ENCODE measurements at regions not wholly inside any gene's neighbourhood (a gene's known extent, or its start where the extent isn't known, plus 50 kb on each side); places are given as distances from the start of the nearest gene placed in this dataset.
"Not testable (repeated sequence)": the region's sequence is repeated elsewhere in the genome, so short reads cannot be mapped to it uniquely, and the experiment has no call there.

- H3K9me3 ChIP-seq = no peaks in the 10 kb centered on the region
- H3K27ac ChIP-seq = no peak overlapping the region
- DNase-seq (ENCODE audit: low spot score) = no peak
- H3K36me3 ChIP-seq = no peaks in the 10 kb centered on the region
- TF ChIP-seq CTCF (IDR thresholded peaks at IDR 0.05) = no peak
- no peaks in the 10 kb centered on the region for H3K4me1 ChIP-seq
- no peaks in the 10 kb centered on the region for H3K27me3 ChIP-seq
- no peak overlapping the region for H3K4me3 ChIP-seq
Observed at GRCh38 chr16:60949800-60950199, 1086.4 kb downstream of the CDH8 start.

- H3K4me1 ChIP-seq = no peaks in the 10 kb centered on the region
- no peak overlapping the region for H3K27ac ChIP-seq
- H3K4me3 ChIP-seq = no peak overlapping the region
- no peaks in the 10 kb centered on the region for H3K27me3 ChIP-seq
- TF ChIP-seq CTCF (IDR thresholded peaks at IDR 0.05) = no peak
- no peaks in the 10 kb centered on the region for H3K36me3 ChIP-seq
- no peak for DNase-seq (ENCODE audit: low spot score)
- H3K9me3 ChIP-seq = no peaks in the 10 kb centered on the region
Observed at GRCh38 chr16:60945225-60945624, 1091.0 kb downstream of the CDH8 start.

GRCh38 chr16:60936189-60936588 is 1100.0 kb downstream of the CDH8 start:
- not testable (repeated sequence) for H3K27me3 ChIP-seq; H3K4me1 ChIP-seq; H3K27ac ChIP-seq; DNase-seq (ENCODE audit: low spot score); H3K4me3 ChIP-seq; H3K36me3 ChIP-seq; H3K9me3 ChIP-seq

GRCh38 chr16:60932600-60932999 is 1103.6 kb downstream of the CDH8 start:
- no peaks in the 10 kb centered on the region for H3K9me3 ChIP-seq
- H3K4me3 ChIP-seq = no peak overlapping the region
- H3K4me1 ChIP-seq = no peaks in the 10 kb centered on the region
- no peaks in the 10 kb centered on the region for H3K27me3 ChIP-seq
- no peaks in the 10 kb centered on the region for H3K36me3 ChIP-seq
- H3K27ac ChIP-seq = no peak overlapping the region
- no peak for TF ChIP-seq CTCF (IDR thresholded peaks at IDR 0.05)
- no peak for DNase-seq (ENCODE audit: low spot score)

- Histone ChIP-seq H3K9me3 (no peaks in the 10 kb centered on the region), H3K4me1 (no peaks in the 10 kb centered on the region), H3K27me3 (no peaks in the 10 kb centered on the region), H3K4me3 (no peak overlapping the region), H3K27ac (no peak overlapping the region), H3K36me3 (no peaks in the 10 kb centered on the region)
- no peak for TF ChIP-seq CTCF (IDR thresholded peaks at IDR 0.05)
- no peak for DNase-seq (ENCODE audit: low spot score)
Observed at GRCh38 chr16:60930291-60930690, 1105.9 kb downstream of the CDH8 start.

GRCh38 chr16:60922920-60923319 is 1113.3 kb downstream of the CDH8 start:
- Histone ChIP-seq H3K4me3 (no peak overlapping the region), H3K4me1 (no peaks in the 10 kb centered on the region)

More at GRCh38 chr16:60922920-60923319, 1113.3 kb downstream of the CDH8 start:
- Histone ChIP-seq H3K27me3 (no peaks in the 10 kb centered on the region), H3K27ac (no peak overlapping the region), H3K9me3 (no peaks in the 10 kb centered on the region), H3K36me3 (no peaks in the 10 kb centered on the region)
- TF ChIP-seq CTCF (IDR thresholded peaks at IDR 0.05) = no peak
- DNase-seq (ENCODE audit: low spot score) = no peak
